ENCODE measurements at regions not wholly inside any gene's neighbourhood (a gene's known extent, or its start where the extent isn't known, plus 50 kb on each side); places are given as distances from the start of the nearest gene placed in this dataset.
"Not testable (repeated sequence)": the region's sequence is repeated elsewhere in the genome, so short reads cannot be mapped to it uniquely, and the experiment has no call there.

- Mint-ChIP-seq H3K27ac (ENCODE audit: unreplicated experiment) (no peak overlapping the region), H3K36me3 (ENCODE audit: unreplicated experiment) (no peaks in the 10 kb centered on the region), H3K27me3 (ENCODE audit: unreplicated experiment) (no peaks in the 10 kb centered on the region), H3K9me3 (ENCODE audit: unreplicated experiment) (no peaks in the 10 kb centered on the region), H3K4me3 (ENCODE audit: unreplicated experiment) (no peak overlapping the region), H3K4me1 (ENCODE audit: low read depth, unreplicated experiment) (no peaks in the 10 kb centered on the region)
- no peak for DNase-seq
- no peak for TF ChIP-seq CTCF (IDR thresholded peaks at IDR 0.05; ENCODE audit: partially characterized antibody, unreplicated experiment)
Measured at GRCh38 chr20:12083269-12083668, 165.6 kb downstream of the BTBD3 start.

GRCh38 chr20:12084482-12084881 is 166.8 kb downstream of the BTBD3 start:
- Mint-ChIP-seq H3K9me3 (ENCODE audit: unreplicated experiment) (no peaks in the 10 kb centered on the region), H3K27me3 (ENCODE audit: unreplicated experiment) (no peaks in the 10 kb centered on the region), H3K27ac (ENCODE audit: unreplicated experiment) (no peak overlapping the region), H3K4me1 (ENCODE audit: low read depth, unreplicated experiment) (no peaks in the 10 kb centered on the region), H3K4me3 (ENCODE audit: unreplicated experiment) (no peak overlapping the region), H3K36me3 (ENCODE audit: unreplicated experiment) (no peaks in the 10 kb centered on the region)
- TF ChIP-seq CTCF (IDR thresholded peaks at IDR 0.05; ENCODE audit: partially characterized antibody, unreplicated experiment), result no peak
- no peak for DNase-seq

GRCh38 chr20:12086359-12086758 is 168.7 kb downstream of the BTBD3 start:
- no peak for DNase-seq

GRCh38 chr20:12090920-12091319 is 173.2 kb downstream of the BTBD3 start:
- Mint-ChIP-seq H3K36me3 (ENCODE audit: unreplicated experiment) (no peaks in the 10 kb centered on the region), H3K27me3 (ENCODE audit: unreplicated experiment) (no peaks in the 10 kb centered on the region), H3K27ac (ENCODE audit: unreplicated experiment) (no peak overlapping the region), H3K9me3 (ENCODE audit: unreplicated experiment) (no peaks in the 10 kb centered on the region), H3K4me1 (ENCODE audit: low read depth, unreplicated experiment) (no peaks in the 10 kb centered on the region), H3K4me3 (ENCODE audit: unreplicated experiment) (no peak overlapping the region)
- no peak for TF ChIP-seq CTCF (IDR thresholded peaks at IDR 0.05; ENCODE audit: partially characterized antibody, unreplicated experiment)
- DNase-seq, result no peak

More at GRCh38 chr20:12086359-12086758, 168.7 kb downstream of the BTBD3 start:
- H3K4me1 Mint-ChIP-seq (ENCODE audit: low read depth, unreplicated experiment), result no peaks in the 10 kb centered on the region
- no peak overlapping the region for H3K27ac Mint-ChIP-seq (ENCODE audit: unreplicated experiment)
- no peak for TF ChIP-seq CTCF (IDR thresholded peaks at IDR 0.05; ENCODE audit: partially characterized antibody, unreplicated experiment)
- no peaks in the 10 kb centered on the region for H3K36me3 Mint-ChIP-seq (ENCODE audit: unreplicated experiment)
- no peak overlapping the region for H3K4me3 Mint-ChIP-seq (ENCODE audit: unreplicated experiment)
- no peaks in the 10 kb centered on the region for H3K9me3 Mint-ChIP-seq (ENCODE audit: unreplicated experiment)
- H3K27me3 Mint-ChIP-seq (ENCODE audit: unreplicated experiment), result no peaks in the 10 kb centered on the region

GRCh38 chr20:12093057-12093796 is 175.5 kb downstream of the BTBD3 start:
- Mint-ChIP-seq H3K27ac (ENCODE audit: unreplicated experiment) (no peak overlapping the region), H3K27me3 (ENCODE audit: unreplicated experiment) (no peaks in the 10 kb centered on the region), H3K4me3 (ENCODE audit: unreplicated experiment) (no peak overlapping the region), H3K9me3 (ENCODE audit: unreplicated experiment) (no peaks in the 10 kb centered on the region), H3K4me1 (ENCODE audit: low read depth, unreplicated experiment) (no peaks in the 10 kb centered on the region), H3K36me3 (ENCODE audit: unreplicated experiment) (no peaks in the 10 kb centered on the region)
- no peak for DNase-seq
- no peak for TF ChIP-seq CTCF (IDR thresholded peaks at IDR 0.05; ENCODE audit: partially characterized antibody, unreplicated experiment)

GRCh38 chr20:12093797-12094190 is 176.1 kb downstream of the BTBD3 start:
- not testable (repeated sequence) for H3K4me3 Mint-ChIP-seq (ENCODE audit: unreplicated experiment); H3K27me3 Mint-ChIP-seq (ENCODE audit: unreplicated experiment); DNase-seq

More at GRCh38 chr20:12093797-12094190, 176.1 kb downstream of the BTBD3 start:
- H3K9me3 Mint-ChIP-seq (ENCODE audit: unreplicated experiment); H3K4me1 Mint-ChIP-seq (ENCODE audit: low read depth, unreplicated experiment); H3K27ac Mint-ChIP-seq (ENCODE audit: unreplicated experiment); H3K36me3 Mint-ChIP-seq (ENCODE audit: unreplicated experiment): not testable (repeated sequence)
